Erythroblast (primary cell): ENCODE measurements at regions not wholly inside any gene's neighbourhood (a gene's known extent, or its start where the extent isn't known, plus 50 kb on each side); places are given as distances from the start of the nearest gene placed in this dataset.

Source experiments
- DNase-seq, 2 experiments: peaks; one replicate each; lab custom pipeline; 2025; lab: John Stamatoyannopoulos, UW
- GATA1 ChIP-seq: IDR thresholded peaks from 2 replicates; pipeline ENCODE4 v1.6.1; 2011; ENCODE audit warnings: low read depth, mild to moderate bottlenecking, control low read depth, low read length, moderate library complexity
- POLR2A ChIP-seq: IDR thresholded peaks from 2 replicates; pipeline ENCODE4 v1.6.1; 2011; ENCODE audit warnings: mild to moderate bottlenecking, low read length

- no peak for DNase-seq
- no peak for TF ChIP-seq GATA1
- no peak for TF ChIP-seq POLR2A
These were observed 205.5 kb upstream of the MYT1L start for GRCh38 chr2:2536416-2537056.

- no peak for DNase-seq
- TF ChIP-seq GATA1 (no peak), POLR2A (no peak)
These were observed 199.3 kb upstream of the MYT1L start for GRCh38 chr2:2530334-2530733.

- no peak for TF ChIP-seq POLR2A
- no peak for DNase-seq
These were observed 197.8 kb upstream of the MYT1L start for GRCh38 chr2:2528846-2529245.

- TF ChIP-seq POLR2A = no peak
- no peak for TF ChIP-seq GATA1
- DNase-seq = peak in 1 of 2 experiments; percentile 4
These were observed 196.1 kb upstream of the MYT1L start for GRCh38 chr2:2527148-2527547.

GRCh38 chr2:2524348-2524941 is 193.4 kb upstream of the MYT1L start:
- no peak for DNase-seq
- TF ChIP-seq GATA1 (no peak), POLR2A (no peak)

GRCh38 chr2:2523461-2524347 is 192.6 kb upstream of the MYT1L start:
- TF ChIP-seq GATA1 = no peak
- no peak for DNase-seq

- TF ChIP-seq POLR2A (no peak), GATA1 (no peak)
- no peak for DNase-seq
These were observed 189.3 kb upstream of the MYT1L start for GRCh38 chr2:2520401-2520811.

- TF ChIP-seq GATA1 (no peak), POLR2A (no peak)
- DNase-seq = no peak
These were observed 188.3 kb upstream of the MYT1L start for GRCh38 chr2:2519381-2519780.

- TF ChIP-seq GATA1 (no peak), POLR2A (no peak)
- no peak for DNase-seq
These were observed 186.3 kb upstream of the MYT1L start for GRCh38 chr2:2517399-2517798.

GRCh38 chr2:2516386-2516785 is 185.3 kb upstream of the MYT1L start:
- TF ChIP-seq POLR2A (no peak), GATA1 (no peak)
- no peak for DNase-seq

GRCh38 chr2:2512931-2513330 is 181.9 kb upstream of the MYT1L start:
- DNase-seq = no peak
- TF ChIP-seq POLR2A (no peak), GATA1 (no peak)

GRCh38 chr2:2507417-2507997 is 176.4 kb upstream of the MYT1L start:
- TF ChIP-seq POLR2A = no peak
- no peak for TF ChIP-seq GATA1
- DNase-seq = no peak

- no peak for TF ChIP-seq POLR2A
- no peak for TF ChIP-seq GATA1
These were observed 175.5 kb upstream of the MYT1L start for GRCh38 chr2:2506536-2506935.

GRCh38 chr2:2505604-2506003 is 174.5 kb upstream of the MYT1L start:
- TF ChIP-seq POLR2A = no peak
- TF ChIP-seq GATA1 = no peak
- DNase-seq = no peak

More at GRCh38 chr2:2506536-2506935, 175.5 kb upstream of the MYT1L start:
- no peak for DNase-seq
